AG09309 (cell line): ENCODE measurements at regions not wholly inside any gene's neighbourhood (a gene's known extent, or its start where the extent isn't known, plus 50 kb on each side); places are given as distances from the start of the nearest gene placed in this dataset.

Source experiments
- DNase-seq: peaks from one replicate; pipeline ENCODE4 v3.0.0-alpha.2; 2010; ENCODE audit warnings: low read depth
- H3K4me3 ChIP-seq: 2 replicates; pipeline ENCODE4 v1.5.1; 2011; ENCODE audit warnings: mild to moderate bottlenecking, low read depth, low read length, moderate library complexity; ENCODE audit not compliant: control insufficient read depth
- TF ChIP-seq, protein P1 (sequence below): IDR thresholded peaks from 2 replicates; pipeline ENCODE4 v1.5.1; 2011; ENCODE audit warnings: mild to moderate bottlenecking, low read depth, low read length, inconsistent platforms; ENCODE audit not compliant: insufficient read depth, control insufficient read depth; ENCODE audit errors: missing control alignments

DNA sequence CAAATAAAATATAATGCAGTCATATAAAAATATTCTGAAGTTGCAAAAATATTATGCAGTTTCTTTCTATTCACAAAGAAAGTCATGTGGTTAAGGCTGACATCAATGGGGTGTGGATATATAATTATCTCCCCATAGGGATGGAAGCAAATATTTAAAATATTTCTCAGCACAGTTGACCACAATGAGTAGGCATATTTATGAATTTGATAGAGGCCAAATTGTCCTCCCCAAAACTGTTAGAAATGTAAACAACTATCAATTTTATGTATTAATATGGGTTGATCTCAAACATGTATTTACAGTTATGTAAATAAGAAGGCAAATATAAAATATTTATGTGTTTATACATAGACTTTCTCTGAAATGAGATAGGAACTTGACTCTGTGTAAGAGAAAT lies 246.0 kb upstream of the CBLB start:
- H3K4me3 ChIP-seq = no peak overlapping the region
- TF ChIP-seq, protein P1, sequence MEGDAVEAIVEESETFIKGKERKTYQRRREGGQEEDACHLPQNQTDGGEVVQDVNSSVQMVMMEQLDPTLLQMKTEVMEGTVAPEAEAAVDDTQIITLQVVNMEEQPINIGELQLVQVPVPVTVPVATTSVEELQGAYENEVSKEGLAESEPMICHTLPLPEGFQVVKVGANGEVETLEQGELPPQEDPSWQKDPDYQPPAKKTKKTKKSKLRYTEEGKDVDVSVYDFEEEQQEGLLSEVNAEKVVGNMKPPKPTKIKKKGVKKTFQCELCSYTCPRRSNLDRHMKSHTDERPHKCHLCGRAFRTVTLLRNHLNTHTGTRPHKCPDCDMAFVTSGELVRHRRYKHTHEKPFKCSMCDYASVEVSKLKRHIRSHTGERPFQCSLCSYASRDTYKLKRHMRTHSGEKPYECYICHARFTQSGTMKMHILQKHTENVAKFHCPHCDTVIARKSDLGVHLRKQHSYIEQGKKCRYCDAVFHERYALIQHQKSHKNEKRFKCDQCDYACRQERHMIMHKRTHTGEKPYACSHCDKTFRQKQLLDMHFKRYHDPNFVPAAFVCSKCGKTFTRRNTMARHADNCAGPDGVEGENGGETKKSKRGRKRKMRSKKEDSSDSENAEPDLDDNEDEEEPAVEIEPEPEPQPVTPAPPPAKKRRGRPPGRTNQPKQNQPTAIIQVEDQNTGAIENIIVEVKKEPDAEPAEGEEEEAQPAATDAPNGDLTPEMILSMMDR = no peak
- no peak for DNase-seq

DNA sequence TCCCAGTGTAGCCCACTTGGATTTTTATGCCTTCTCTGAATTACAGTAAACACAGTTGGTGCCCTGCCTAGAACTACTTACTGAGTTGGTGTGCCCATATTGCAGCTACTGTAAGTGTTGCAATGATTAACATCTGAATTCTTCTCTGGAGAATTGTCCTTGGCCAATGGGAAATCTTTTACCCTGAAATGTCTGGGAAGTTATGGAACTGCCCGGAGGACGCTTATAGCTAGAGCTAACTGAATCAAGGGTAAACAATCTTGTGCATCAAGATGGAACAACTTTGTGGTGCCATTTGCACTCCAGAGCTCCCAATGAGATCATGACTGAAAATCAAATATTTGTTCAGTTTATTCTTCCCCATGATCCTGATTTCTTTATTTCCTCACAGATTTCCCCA lies 246.7 kb upstream of the CBLB start:
- H3K4me3 ChIP-seq = no peak overlapping the region
- DNase-seq = no peak
- TF ChIP-seq, protein P1 = no peak

DNA sequence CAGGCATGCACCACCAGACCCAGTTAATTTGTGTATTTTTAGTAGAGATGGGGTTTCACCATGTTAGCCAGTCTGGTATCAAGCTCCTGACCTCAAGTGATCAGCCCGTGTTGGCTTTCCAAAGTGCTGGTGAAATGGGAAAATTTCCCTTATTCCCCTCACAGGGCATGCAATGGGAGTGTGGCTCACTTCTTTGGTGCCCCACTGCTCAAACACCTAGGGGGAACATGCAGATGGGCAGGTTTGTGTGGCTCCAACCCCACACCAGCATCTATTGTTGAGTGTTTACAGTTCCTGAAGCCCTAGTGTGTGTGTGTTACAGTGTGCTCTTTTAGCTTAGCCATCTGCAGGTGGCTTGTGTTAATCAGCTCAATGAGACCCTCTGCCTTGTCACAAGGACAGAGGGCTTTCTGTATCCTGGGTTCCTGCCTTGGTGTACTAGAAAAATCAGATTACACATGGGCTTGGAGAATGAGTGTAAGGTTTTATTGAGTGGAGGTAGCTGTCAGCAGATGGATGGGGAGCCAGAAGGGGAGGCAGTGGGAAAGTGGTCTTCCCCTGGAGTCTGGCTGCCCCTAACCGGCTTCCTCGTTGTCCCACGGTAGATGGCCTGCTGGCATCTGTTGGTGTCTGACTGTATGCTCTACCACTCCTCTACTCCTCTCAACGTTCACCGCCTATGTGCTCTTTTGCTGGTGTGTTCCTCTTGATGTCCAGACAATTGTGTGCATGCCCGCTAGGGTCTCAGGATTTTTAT lies 248.1 kb upstream of the CBLB start:
- H3K4me3 ChIP-seq = no peak overlapping the region
- DNase-seq = no peak
- TF ChIP-seq, protein P1 = no peak

DNA sequence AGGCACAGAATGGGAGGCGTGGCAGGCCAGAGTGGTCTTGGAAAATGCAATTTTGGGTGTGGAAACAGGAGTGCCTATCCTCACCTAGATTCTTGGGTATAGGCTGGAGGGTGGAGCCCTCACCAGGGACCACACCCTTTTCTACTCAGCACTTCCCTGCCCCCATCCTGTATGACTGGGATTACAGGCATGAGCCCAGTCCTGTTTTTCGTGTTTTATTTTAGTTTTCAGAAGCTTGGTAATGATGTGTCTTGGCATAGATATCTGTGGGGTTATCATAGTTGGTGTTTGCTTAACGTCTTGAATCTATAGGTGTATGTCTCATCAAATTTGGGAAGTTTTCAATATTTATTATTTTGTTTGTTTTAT lies 248.7 kb upstream of the CBLB start:
- no peak overlapping the region for H3K4me3 ChIP-seq
- TF ChIP-seq, protein P1 = no peak
- DNase-seq = no peak

DNA sequence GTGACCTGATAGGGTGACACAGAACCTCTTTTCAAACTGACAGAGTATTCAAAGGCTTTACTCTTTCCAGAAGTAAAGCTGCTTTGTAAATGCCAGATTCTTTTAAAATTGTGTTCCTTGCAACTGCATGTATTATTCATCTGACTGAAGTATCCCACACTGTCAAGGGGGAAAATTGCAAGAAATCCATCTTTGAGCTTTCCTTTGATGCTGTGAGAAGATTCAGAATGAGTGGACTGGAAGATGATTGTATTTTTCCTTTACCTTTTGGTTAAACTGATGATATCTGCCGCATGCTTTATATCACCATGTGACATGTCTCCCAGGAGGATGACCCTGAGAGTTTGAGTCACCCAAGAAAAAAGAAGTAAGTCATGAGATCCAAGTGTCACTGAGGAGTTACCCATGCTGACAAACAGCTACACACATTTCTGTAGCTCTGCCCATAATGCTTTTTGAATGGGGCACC lies 250.8 kb upstream of the CBLB start:
- no peak overlapping the region for H3K4me3 ChIP-seq
- no peak for DNase-seq
- TF ChIP-seq, protein P1 = no peak

DNA sequence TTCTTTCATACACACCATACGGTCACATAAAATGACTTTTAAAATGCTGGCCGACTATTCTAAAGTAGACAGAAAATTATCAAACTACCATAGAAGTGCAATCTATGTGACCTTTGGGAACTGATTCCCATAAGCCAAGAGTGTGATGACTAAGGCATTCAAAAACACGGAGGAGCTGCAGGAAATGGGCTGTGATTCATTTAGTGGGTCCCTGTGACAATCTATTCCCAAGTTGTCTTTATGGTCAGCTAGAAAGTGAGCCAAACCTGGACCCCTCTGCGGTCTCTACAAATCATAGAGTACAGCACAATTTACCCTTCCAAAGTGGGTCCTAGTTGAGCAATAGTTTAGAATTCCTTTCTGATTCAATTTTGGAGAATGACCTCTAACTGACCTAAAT lies 251.5 kb upstream of the CBLB start:
- DNase-seq = no peak
- TF ChIP-seq, protein P1 = no peak
- no peak overlapping the region for H3K4me3 ChIP-seq
